GM12878 (cell line): ENCODE measurements at regions not wholly inside any gene's neighbourhood (a gene's known extent, or its start where the extent isn't known, plus 50 kb on each side); places are given as distances from the start of the nearest gene placed in this dataset.

Experiments used
- ATAC-seq: fragments of 200-7000 bp; cut with Tn5 transposase; 3 replicates; pipeline ENCODE4 v1.9.1; 2020; ENCODE audit warnings: mild to moderate bottlenecking, moderate library complexity
- BruUV-seq: library from RNA; stranded (reverse); fragments of 400-500 nt; replicated peaks from 2 replicates; lab custom pipeline; 2021; lab: Mats Ljungman, UMichigan
- CTCF ChIA-PET: fragments of 300-600 bp; sonication (Branson Sonifier 250); formaldehyde crosslinking; extraction: SDS; loops from one replicate; lab custom pipeline; 2021; ENCODE audit warnings: inconsistent platforms; lab: Yijun Ruan, JAX
- POLR2A ChIA-PET: fragments of 350-600 bp; formaldehyde crosslinking; extraction: SDS; loops from one replicate; lab custom pipeline; 2021; ENCODE audit warnings: inconsistent platforms; lab: Charles Lee
- RAD21 ChIA-PET: fragments of 300-600 bp; sonication (Branson Sonifier 250); formaldehyde crosslinking; loops from one replicate; lab custom pipeline; 2023; ENCODE audit warnings: antibody characterized with exemption; ENCODE audit not compliant: unreplicated experiment; lab: Charles Lee
- SMC1A ChIA-PET: fragments of 300-600 bp; sonication (Branson Sonifier 250); formaldehyde crosslinking; loops from one replicate; lab custom pipeline; 2023; ENCODE audit not compliant: unreplicated experiment, uncharacterized antibody; lab: Charles Lee
- DNase-seq: peaks from one replicate; pipeline ENCODE4 v3.0.0-alpha.2; 2011; ENCODE audit warnings: low read depth, low spot score
- FAIRE-seq: peaks from 3 replicates; lab custom pipeline; 2011; peaks lifted over from hg19 to GRCh38; lab: Jason Lieb, UNC
- H2AFZ ChIP-seq: 2 replicates; pipeline ENCODE4 v1.6.0; 2011; ENCODE audit warnings: low read depth, low read length, control low read depth; ENCODE audit not compliant: control insufficient read depth
- H3K27ac ChIP-seq: 2 replicates; pipeline ENCODE4 v1.5.1; 2011; ENCODE audit warnings: control low read depth; ENCODE audit not compliant: control insufficient read depth, insufficient read depth
- H3K27me3 ChIP-seq, 2 experiments: replicated peaks in 1 of 2; 2 replicates each; pipeline versions ENCODE4 v1.6.0 to v1.6.1; 2011; ENCODE audit warnings: low read length in 1 of 2; ENCODE audit not compliant: control insufficient read depth in 2 of 2, insufficient read depth in 2 of 2
- H3K36me3 ChIP-seq, 2 experiments: 2 replicates each; pipeline ENCODE4 v1.5.1; 2011; ENCODE audit warnings: low read length in 1 of 2; ENCODE audit not compliant: control insufficient read depth in 2 of 2, insufficient read depth in 2 of 2
- H3K4me1 ChIP-seq: 2 replicates; pipeline ENCODE4 v1.6.1; 2011; ENCODE audit warnings: mild to moderate bottlenecking, low read length, moderate library complexity, mixed read lengths; ENCODE audit not compliant: control insufficient read depth, insufficient read depth
- H3K4me2 ChIP-seq: 2 replicates; pipeline ENCODE4 v1.6.0; 2011; ENCODE audit warnings: control low read depth; ENCODE audit not compliant: control insufficient read depth, insufficient read depth
- H3K4me3 ChIP-seq: fragments of 200-600 bp; sonication (generic); 2 replicates; pipeline ENCODE4 v1.5.1; 2016
- H3K79me2 ChIP-seq: 2 replicates; pipeline ENCODE4 v1.6.0; 2011; ENCODE audit warnings: low read length; ENCODE audit not compliant: control insufficient read depth, insufficient read depth
- H3K9ac ChIP-seq: 2 replicates; pipeline ENCODE4 v1.8.0; 2011; ENCODE audit warnings: low read length, control low read depth, mixed read lengths; ENCODE audit not compliant: control insufficient read depth, insufficient read depth
- H3K9me3 ChIP-seq: replicated peaks from 3 replicates; pipeline ENCODE4 v1.5.1; 2011; ENCODE audit warnings: mild to moderate bottlenecking, low read length; ENCODE audit not compliant: control insufficient read depth, insufficient read depth
- H4K20me1 ChIP-seq: 2 replicates; pipeline ENCODE4 v1.6.0; 2011; ENCODE audit not compliant: control insufficient read depth, insufficient read depth
- CEBPZ ChIP-seq: fragments of 150-350 bp; IDR thresholded peaks from 2 replicates; pipeline ENCODE4 v1.6.1; 2016; ENCODE audit warnings: low read depth, low read length
- EZH2 ChIP-seq: IDR thresholded peaks from 2 replicates; pipeline ENCODE4 v1.6.1; 2012; ENCODE audit warnings: low read depth, mild to moderate bottlenecking, control low read depth, inconsistent platforms, low read length, borderline replicate concordance; ENCODE audit not compliant: control insufficient read depth
- NR2F1 ChIP-seq: fragments of 450-650 bp; conservative IDR thresholded peaks from 2 replicates; pipeline ENCODE4 v1.6.1; 2017; ENCODE audit warnings: mild to moderate bottlenecking
- SREBF1 ChIP-seq: IDR thresholded peaks from 2 replicates; pipeline ENCODE4 v1.6.1; 2012; ENCODE audit warnings: mild to moderate bottlenecking, low read length
- SUZ12 ChIP-seq: fragments of 200-600 bp; sonication (generic); IDR thresholded peaks from one replicate; pipeline ENCODE4 v1.6.1; 2018; ENCODE audit warnings: antibody characterized with exemption, mild to moderate bottlenecking; ENCODE audit not compliant: unreplicated experiment
- TCF7 ChIP-seq: IDR thresholded peaks from 2 replicates; pipeline ENCODE4 v1.6.1; 2014; ENCODE audit warnings: antibody characterized with exemption, borderline replicate concordance
- USF1 ChIP-seq: IDR thresholded peaks from 2 replicates; pipeline ENCODE4 v1.6.1; 2011; ENCODE audit warnings: borderline replicate concordance, low read depth, mild to moderate bottlenecking, moderate library complexity, mixed read lengths, low read length; ENCODE audit not compliant: insufficient read depth; ENCODE audit errors: extremely low read length
- ZSCAN29 ChIP-seq: fragments of 450-650 bp; IDR thresholded peaks from 2 replicates; pipeline ENCODE4 v1.6.1; 2017; ENCODE audit warnings: mild to moderate bottlenecking, moderate library complexity
- WGBS: methylation state at CpG from one replicate; pipeline ENCODE4 v1.1.6; 2016; ENCODE audit warnings: low lambda C conversion rate; ENCODE audit not compliant: insufficient replicate concordance, insufficient coverage; ENCODE audit errors: missing lambda C conversion rate; 5-methylcytosine and 5-hydroxymethylcytosine counted together
- in situ Hi-C: fragments of 300-500 bp; cut with MboI; formaldehyde crosslinking; loops from 9 replicates; pipeline ENCODE4 v1.14.3; 2018; ENCODE audit warnings: mixed read lengths
- intact Hi-C: fragments of 100-400 bp; cut with micrococcal nuclease; formaldehyde crosslinking; loops from one replicate; pipeline ENCODE4 v1.14.2; 2022; ENCODE audit not compliant: unreplicated experiment
- TF ChIP-seq, protein P1 (sequence below): IDR thresholded peaks from 2 replicates; pipeline ENCODE4 v1.6.1; 2011; ENCODE audit warnings: low read depth, mild to moderate bottlenecking, low read length, moderate library complexity, borderline replicate concordance; ENCODE audit errors: extremely low read depth
- TF ChIP-seq, protein P2 (sequence below): fragments of 450-650 bp; formaldehyde crosslinking; IDR thresholded peaks from 2 replicates; pipeline ENCODE4 v1.4.0; 2022; ENCODE audit warnings: mild to moderate bottlenecking, moderate library complexity

GRCh38 chr5:5939759-5940370 lies 438.5 kb downstream of the MED10 start:
- in situ Hi-C loops (no loop called here), intact Hi-C loops (no loop called here)
- H3K36me3 ChIP-seq = no peaks in the 10 kb centered on the region
- H3K27ac ChIP-seq = no peak overlapping the region
- POLR2A ChIA-PET = no interaction called here
- SMC1A ChIA-PET = no interaction called here
- H4K20me1 ChIP-seq = no peaks in the 10 kb centered on the region
- 7% methylated on average over 5 of the region's 5 CpGs for WGBS
- no peak overlapping the region for H3K4me3 ChIP-seq
- no TSS peak for BruUV-seq
- H3K27me3 ChIP-seq = no peaks in the 10 kb centered on the region
- RAD21 ChIA-PET = no interaction called here
- H3K9me3 ChIP-seq = no peaks in the 10 kb centered on the region
- no peak overlapping the region for H3K4me2 ChIP-seq
- no peak overlapping the region for H3K9ac ChIP-seq
- CTCF ChIA-PET = no interaction called here
- DNase-seq = no peak
- no peaks in the 10 kb centered on the region for H3K79me2 ChIP-seq
- no peaks in the 10 kb centered on the region for H3K4me1 ChIP-seq
- no peak for FAIRE-seq
- no peak overlapping the region for H2AFZ ChIP-seq
- ATAC-seq = no peak
- TF ChIP-seq EZH2 (no peak), NR2F1 (no peak), SREBF1 (no peak), ZSCAN29 (no peak), USF1 (no peak), CEBPZ (no peak), SUZ12 (no peak), TCF7 (no peak)
- TF ChIP-seq, protein P1, sequence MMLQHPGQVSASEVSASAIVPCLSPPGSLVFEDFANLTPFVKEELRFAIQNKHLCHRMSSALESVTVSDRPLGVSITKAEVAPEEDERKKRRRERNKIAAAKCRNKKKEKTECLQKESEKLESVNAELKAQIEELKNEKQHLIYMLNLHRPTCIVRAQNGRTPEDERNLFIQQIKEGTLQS = no peak
- TF ChIP-seq, protein P2, sequence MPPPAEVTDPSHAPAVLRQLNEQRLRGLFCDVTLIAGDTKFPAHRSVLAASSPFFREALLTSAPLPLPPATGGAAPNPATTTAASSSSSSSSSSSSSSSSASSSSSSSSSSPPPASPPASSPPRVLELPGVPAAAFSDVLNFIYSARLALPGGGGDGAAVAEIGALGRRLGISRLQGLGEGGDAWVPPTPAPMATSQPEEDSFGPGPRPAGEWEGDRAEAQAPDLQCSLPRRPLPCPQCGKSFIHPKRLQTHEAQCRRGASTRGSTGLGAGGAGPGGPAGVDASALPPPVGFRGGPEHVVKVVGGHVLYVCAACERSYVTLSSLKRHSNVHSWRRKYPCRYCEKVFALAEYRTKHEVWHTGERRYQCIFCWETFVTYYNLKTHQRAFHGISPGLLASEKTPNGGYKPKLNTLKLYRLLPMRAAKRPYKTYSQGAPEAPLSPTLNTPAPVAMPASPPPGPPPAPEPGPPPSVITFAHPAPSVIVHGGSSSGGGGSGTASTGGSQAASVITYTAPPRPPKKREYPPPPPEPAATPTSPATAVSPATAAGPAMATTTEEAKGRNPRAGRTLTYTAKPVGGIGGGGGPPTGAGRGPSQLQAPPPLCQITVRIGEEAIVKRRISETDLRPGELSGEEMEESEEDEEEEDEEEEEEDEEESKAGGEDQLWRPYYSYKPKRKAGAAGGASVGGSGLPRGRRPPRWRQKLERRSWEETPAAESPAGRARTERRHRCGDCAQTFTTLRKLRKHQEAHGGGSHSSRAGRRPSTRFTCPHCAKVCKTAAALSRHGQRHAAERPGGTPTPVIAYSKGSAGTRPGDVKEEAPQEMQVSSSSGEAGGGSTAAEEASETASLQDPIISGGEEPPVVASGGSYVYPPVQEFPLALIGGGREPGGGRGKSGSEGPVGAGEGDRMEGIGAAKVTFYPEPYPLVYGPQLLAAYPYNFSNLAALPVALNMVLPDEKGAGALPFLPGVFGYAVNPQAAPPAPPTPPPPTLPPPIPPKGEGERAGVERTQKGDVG (CRISPR knock-in tag) = no peak
